Ectodermal cell (in vitro differentiated cells): ENCODE measurements at regions not wholly inside any gene's neighbourhood (a gene's known extent, or its start where the extent isn't known, plus 50 kb on each side); places are given as distances from the start of the nearest gene placed in this dataset.

Source experiments
- H3K27ac ChIP-seq: 2 replicates; pipeline ENCODE4 v1.7.0; 2013; ENCODE audit warnings: mild to moderate bottlenecking, low read depth, low read length; ENCODE audit not compliant: insufficient read depth, poor library complexity, severe bottlenecking
- H3K27me3 ChIP-seq: 2 replicates; pipeline ENCODE4 v1.7.0; 2013; ENCODE audit warnings: mild to moderate bottlenecking, low read length; ENCODE audit not compliant: insufficient read depth, control insufficient read depth, poor library complexity, severe bottlenecking
- H3K36me3 ChIP-seq: one replicate; pipeline ENCODE4 v1.7.0; 2013; ENCODE audit warnings: low read length; ENCODE audit not compliant: control insufficient read depth, insufficient read depth
- H3K4me1 ChIP-seq: one replicate; pipeline ENCODE4 v1.7.0; 2013; ENCODE audit warnings: low read length; ENCODE audit not compliant: control insufficient read depth, insufficient read depth
- H3K4me3 ChIP-seq: 2 replicates; pipeline ENCODE4 v1.7.0; 2013; ENCODE audit warnings: low read depth, low read length, control low read depth; ENCODE audit not compliant: insufficient read depth
- H3K9me3 ChIP-seq: 2 replicates; pipeline ENCODE4 v1.7.0; 2013; ENCODE audit warnings: mild to moderate bottlenecking, low read length, moderate library complexity; ENCODE audit not compliant: control insufficient read depth
- WGBS, 2 experiments: methylation state at CpG; one replicate each; pipeline ENCODE4 v1.1.7; 2013; ENCODE audit warnings: missing lambda C conversion rate in 2 of 2; 5-methylcytosine and 5-hydroxymethylcytosine counted together

GRCh38 chr4:165588534-165589315 lies 209.9 kb downstream of the CPE start:
- WGBS, 2 experiments: 92% methylated on average over 7 of the region's 7 CpGs
- H3K36me3 ChIP-seq: no peaks in the 10 kb centered on the region

GRCh38 chr4:165592386-165592785 lies 213.6 kb downstream of the CPE start:
- WGBS, 2 experiments: 98% methylated on average over 2 of the region's 2 CpGs

More at GRCh38 chr4:165588534-165589315, 209.9 kb downstream of the CPE start:
- no peaks in the 10 kb centered on the region for H3K27me3 ChIP-seq
- no peak overlapping the region for H3K4me3 ChIP-seq
- H3K9me3 ChIP-seq: no peaks in the 10 kb centered on the region
- no peaks in the 10 kb centered on the region for H3K4me1 ChIP-seq
- H3K27ac ChIP-seq: no peak overlapping the region

GRCh38 chr4:165597581-165598480 lies 219.0 kb downstream of the CPE start:
- no peaks in the 10 kb centered on the region for H3K27me3 ChIP-seq
- no peaks in the 10 kb centered on the region for H3K36me3 ChIP-seq
- H3K27ac ChIP-seq: no peak overlapping the region
- H3K4me3 ChIP-seq: no peak overlapping the region
- H3K4me1 ChIP-seq: no peaks in the 10 kb centered on the region
- WGBS, 2 experiments: 93 to 95% methylated on average over 3 of the region's 3 CpGs
- H3K9me3 ChIP-seq: no peaks in the 10 kb centered on the region

More at GRCh38 chr4:165592386-165592785, 213.6 kb downstream of the CPE start:
- Histone ChIP-seq H3K9me3 (no peaks in the 10 kb centered on the region), H3K27me3 (no peaks in the 10 kb centered on the region), H3K27ac (no peak overlapping the region), H3K4me1 (no peaks in the 10 kb centered on the region), H3K4me3 (no peak overlapping the region), H3K36me3 (no peaks in the 10 kb centered on the region)

GRCh38 chr4:165600959-165601683 lies 222.3 kb downstream of the CPE start:
- 83 to 87% methylated on average over 4 of the region's 4 CpGs for WGBS, 2 experiments
- H3K36me3 ChIP-seq: no peaks in the 10 kb centered on the region
- no peaks in the 10 kb centered on the region for H3K9me3 ChIP-seq
- H3K27ac ChIP-seq: no peak overlapping the region
- H3K27me3 ChIP-seq: no peaks in the 10 kb centered on the region
- no peak overlapping the region for H3K4me3 ChIP-seq
- no peaks in the 10 kb centered on the region for H3K4me1 ChIP-seq

GRCh38 chr4:165602621-165603020 lies 223.8 kb downstream of the CPE start:
- Histone ChIP-seq H3K4me1 (no peaks in the 10 kb centered on the region), H3K27me3 (no peaks in the 10 kb centered on the region), H3K4me3 (no peak overlapping the region), H3K9me3 (no peaks in the 10 kb centered on the region), H3K36me3 (no peaks in the 10 kb centered on the region), H3K27ac (no peak overlapping the region)
- 96 to 98% methylated on average over 1 to 4 of the region's 4 CpGs for WGBS, 2 experiments

- Histone ChIP-seq H3K27ac (no peak overlapping the region), H3K27me3 (no peaks in the 10 kb centered on the region), H3K4me3 (no peak overlapping the region), H3K36me3 (no peaks in the 10 kb centered on the region), H3K9me3 (no peaks in the 10 kb centered on the region), H3K4me1 (no peaks in the 10 kb centered on the region)
- 76 to 78% methylated on average over 2 of the region's 2 CpGs for WGBS, 2 experiments
Observed at GRCh38 chr4:165604181-165604580, 225.4 kb downstream of the CPE start.

- H3K9me3 ChIP-seq: no peaks in the 10 kb centered on the region
- H3K4me3 ChIP-seq: no peak overlapping the region
- H3K36me3 ChIP-seq: no peaks in the 10 kb centered on the region
- no peaks in the 10 kb centered on the region for H3K4me1 ChIP-seq
- no peak overlapping the region for H3K27ac ChIP-seq
- no peaks in the 10 kb centered on the region for H3K27me3 ChIP-seq
- 88 to 100% methylated on average over 1 of the region's 1 CpG for WGBS, 2 experiments
Observed at GRCh38 chr4:165605811-165606210, 227.0 kb downstream of the CPE start.

- H3K4me1 ChIP-seq: peaks cover 5% of the 10 kb centered on the region
- H3K27me3 ChIP-seq: no peaks in the 10 kb centered on the region
- 55 to 64% methylated on average over 2 of the region's 2 CpGs for WGBS, 2 experiments
- H3K27ac ChIP-seq: no peak overlapping the region
- no peaks in the 10 kb centered on the region for H3K36me3 ChIP-seq
- H3K9me3 ChIP-seq: no peaks in the 10 kb centered on the region
- H3K4me3 ChIP-seq: no peak overlapping the region
Observed at GRCh38 chr4:165606465-165607205, 227.8 kb downstream of the CPE start.

- Histone ChIP-seq H3K4me1 (peaks cover 16% of the 10 kb centered on the region), H3K4me3 (no peak overlapping the region), H3K9me3 (no peaks in the 10 kb centered on the region), H3K27me3 (no peaks in the 10 kb centered on the region), H3K27ac (no peak overlapping the region), H3K36me3 (no peaks in the 10 kb centered on the region)
- WGBS, 2 experiments: 29 to 33% methylated on average over 2 of the region's 2 CpGs
Observed at GRCh38 chr4:165609653-165610052, 230.8 kb downstream of the CPE start.
